GM12872 (cell line): ENCODE measurements at regions not wholly inside any gene's neighbourhood (a gene's known extent, or its start where the extent isn't known, plus 50 kb on each side); places are given as distances from the start of the nearest gene placed in this dataset.

Experiments
- CTCF ChIP-seq: IDR thresholded peaks from 3 replicates; pipeline ENCODE4 v1.5.1; 2011; ENCODE audit warnings: low read depth, mild to moderate bottlenecking, low read length, moderate library complexity; ENCODE audit not compliant: insufficient read depth

- no peak for TF ChIP-seq CTCF
Measured at GRCh38 chr3:40853474-40853873, 328.7 kb downstream of the ZNF621 start.

GRCh38 chr3:40855871-40856270, 331.1 kb downstream of the ZNF621 start:
- TF ChIP-seq CTCF = no peak

- no peak for TF ChIP-seq CTCF
Measured at GRCh38 chr3:40858364-40859115, 333.8 kb downstream of the ZNF621 start.

- no peak for TF ChIP-seq CTCF
Measured at GRCh38 chr3:40862946-40863345, 336.4 kb upstream of the CTNNB1 start.

- TF ChIP-seq CTCF = no peak
Measured at GRCh38 chr3:40864146-40864782, 335.0 kb upstream of the CTNNB1 start.

GRCh38 chr3:40864915-40865314, 334.4 kb upstream of the CTNNB1 start:
- no peak for TF ChIP-seq CTCF

- TF ChIP-seq CTCF = no peak
Measured at GRCh38 chr3:40867797-40868196, 331.5 kb upstream of the CTNNB1 start.
